Endothelial cell of umbilical vein (primary cell): ENCODE measurements at regions not wholly inside any gene's neighbourhood (a gene's known extent, or its start where the extent isn't known, plus 50 kb on each side); places are given as distances from the start of the nearest gene placed in this dataset.

Source experiments
- BruUV-seq: library from RNA; stranded (reverse); fragments of 400-500 nt; replicated peaks from 2 replicates; lab custom pipeline; 2021; lab: Mats Ljungman, UMichigan
- CTCF ChIA-PET: fragments of 300-600, 350-600 bp; sonication (Branson Sonifier 250); formaldehyde crosslinking; loops from one replicate; lab custom pipeline; 2021; ENCODE audit warnings: antibody characterized with exemption, inconsistent platforms; lab: Charles Lee
- POLR2A ChIA-PET: fragments of 300-600, 350-600 bp; sonication (Branson Sonifier 250); formaldehyde crosslinking; loops from one replicate; lab custom pipeline; 2021; ENCODE audit warnings: antibody characterized with exemption, inconsistent platforms; lab: Charles Lee
- DNase-seq: peaks from one replicate; pipeline ENCODE4 v3.0.0-alpha.2; 2011; ENCODE audit warnings: low read depth, low spot score
- FAIRE-seq: peaks from 2 replicates; lab custom pipeline; 2011; peaks lifted over from hg19 to GRCh38; lab: Jason Lieb, UNC
- H2AFZ ChIP-seq: 2 replicates; pipeline ENCODE4 v1.6.0; 2012; ENCODE audit warnings: low read depth, low read length, control low read depth, inconsistent platforms
- H3K27ac ChIP-seq: 2 replicates; pipeline ENCODE4 v1.5.1; 2011; ENCODE audit warnings: low read depth, mild to moderate bottlenecking, control low read depth, low read length, moderate library complexity; ENCODE audit not compliant: insufficient read depth
- H3K27me3 ChIP-seq, 2 experiments: 2 replicates each; pipeline versions ENCODE4 v1.6.0 to v1.6.1; 2011; ENCODE audit warnings: low read length in 2 of 2, mixed read lengths in 1 of 2; ENCODE audit not compliant: control insufficient read depth in 2 of 2, insufficient read depth in 2 of 2
- H3K36me3 ChIP-seq, 2 experiments: 2 replicates in 1 of 2; 3 replicates in 1 of 2; pipeline ENCODE4 v1.5.1; 2011; ENCODE audit warnings: low read length in 2 of 2, mild to moderate bottlenecking in 1 of 2, moderate library complexity in 1 of 2; ENCODE audit not compliant: control insufficient read depth in 2 of 2, insufficient read depth in 2 of 2; ENCODE audit errors: extremely low read depth in 1 of 2
- H3K4me1 ChIP-seq: 3 replicates; pipeline ENCODE4 v1.5.1; 2011; ENCODE audit warnings: mild to moderate bottlenecking, low read length; ENCODE audit not compliant: control insufficient read depth, insufficient read depth; ENCODE audit errors: extremely low read depth
- H3K4me2 ChIP-seq: 2 replicates; pipeline ENCODE4 v1.6.1; 2011; ENCODE audit warnings: low read length, control low read depth, mixed read lengths; ENCODE audit not compliant: insufficient read depth
- H3K4me3 ChIP-seq, 3 experiments: fragments of 200-600 bp in 1 of 3; sonication (generic), shearing (Covaris generic) in 1 of 3; replicated peaks in 1 of 3; 2 replicates each; pipeline ENCODE4 v1.5.1; 2011 to 2016; ENCODE audit warnings: control low read depth in 3 of 3, low read length in 3 of 3, mild to moderate bottlenecking in 2 of 3, inconsistent platforms in 1 of 3, low read depth in 1 of 3, moderate library complexity in 1 of 3; ENCODE audit not compliant: insufficient read depth in 1 of 3
- H3K79me2 ChIP-seq: 2 replicates; pipeline ENCODE4 v1.6.0; 2012; ENCODE audit warnings: low read length, inconsistent platforms; ENCODE audit not compliant: control insufficient read depth, insufficient read depth
- H3K9ac ChIP-seq: replicated peaks from 2 replicates; pipeline ENCODE3; 2011; ENCODE audit warnings: low read length, control low read depth; ENCODE audit not compliant: insufficient read depth; ENCODE audit errors: extremely low read depth
- H3K9me1 ChIP-seq: replicated peaks from 3 replicates; pipeline ENCODE4 v1.6.0; 2011; ENCODE audit warnings: mild to moderate bottlenecking, low read length; ENCODE audit not compliant: control insufficient read depth, insufficient read depth; ENCODE audit errors: extremely low read depth
- H3K9me3 ChIP-seq: replicated peaks from 2 replicates; pipeline ENCODE4 v1.5.1; 2012; ENCODE audit warnings: low read length, inconsistent platforms; ENCODE audit not compliant: control insufficient read depth, insufficient read depth
- H4K20me1 ChIP-seq: replicated peaks from 2 replicates; pipeline ENCODE3; 2011; ENCODE audit warnings: mild to moderate bottlenecking, low read length; ENCODE audit not compliant: control insufficient read depth, insufficient read depth; ENCODE audit errors: extremely low read depth
- EZH2 ChIP-seq: IDR thresholded peaks from 2 replicates; pipeline ENCODE4 v1.6.1; 2012; ENCODE audit warnings: borderline replicate concordance, low read depth, mild to moderate bottlenecking, moderate library complexity, low read length, inconsistent platforms; ENCODE audit not compliant: severe bottlenecking
- FOS ChIP-seq: IDR thresholded peaks from 2 replicates; pipeline ENCODE4 v1.6.1; 2011; ENCODE audit warnings: mild to moderate bottlenecking, low read length, moderate library complexity, borderline replicate concordance; ENCODE audit not compliant: insufficient read depth
- GATA2 ChIP-seq: IDR thresholded peaks from 2 replicates; pipeline ENCODE4 v1.7.0; 2011; ENCODE audit warnings: low read depth, mild to moderate bottlenecking, moderate library complexity, mixed read lengths, low read length; ENCODE audit not compliant: insufficient read length, insufficient read depth
- POLR2A ChIP-seq: IDR thresholded peaks from 2 replicates; pipeline ENCODE4 v1.6.1; 2012; ENCODE audit warnings: low read depth, mild to moderate bottlenecking, control low read depth, low read length
- POLR2AphosphoS5 ChIP-seq: IDR thresholded peaks from 2 replicates; pipeline ENCODE4 v1.6.1; 2012; ENCODE audit warnings: low read depth, mild to moderate bottlenecking, control low read depth, low read length, moderate library complexity; ENCODE audit not compliant: insufficient read depth
- dilution Hi-C: fragments of 300-500 bp; cut with MboI; formaldehyde crosslinking; loops from one replicate; pipeline ENCODE4 v1.15.0; 2019; ENCODE audit warnings: low sequenced_read_pairs; ENCODE audit not compliant: extremely low pct_ligation_motif_present
- intact Hi-C: fragments of 100-400 bp; cut with micrococcal nuclease; formaldehyde crosslinking; loops from one replicate; pipeline ENCODE4 v1.10.0; 2022
- TF ChIP-seq, protein P1 (sequence below), 2 donors: IDR thresholded peaks; 1 replicate in 1 of 2; 2 replicates in 1 of 2; pipeline ENCODE4 v1.5.1; 2011; ENCODE audit warnings: low read length in 2 of 2, mild to moderate bottlenecking in 2 of 2, moderate library complexity in 2 of 2, control low read depth in 1 of 2, inconsistent platforms in 1 of 2, low read depth in 1 of 2; ENCODE audit not compliant: insufficient read depth in 1 of 2; ENCODE audit errors: extremely low read depth in 1 of 2
- TF ChIP-seq, protein P2 (sequence below): IDR thresholded peaks from 2 replicates; pipeline ENCODE4 v1.6.1; 2011; ENCODE audit not compliant: insufficient read depth, insufficient read length

DNA sequence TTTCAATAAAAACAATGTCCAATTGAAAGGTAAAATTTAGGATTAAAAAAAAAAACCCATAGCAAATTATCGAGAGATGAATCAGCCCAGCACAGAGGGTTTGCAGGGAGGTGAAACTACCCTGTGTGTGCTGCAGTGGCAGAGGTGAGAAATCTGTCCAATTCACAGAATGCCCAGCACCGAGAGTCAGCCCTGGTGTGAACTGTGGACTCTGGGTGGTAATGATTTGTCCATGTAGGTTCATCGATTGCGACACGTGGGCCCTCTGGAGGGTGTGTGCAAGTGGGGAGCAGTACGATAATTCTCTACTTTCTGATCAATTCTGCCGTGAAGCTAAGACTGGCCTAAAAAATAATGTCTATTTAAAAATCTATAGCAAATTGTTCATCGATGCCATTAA lies 94.5 kb upstream of the PFKP start:
- FAIRE-seq (no peak), DNase-seq (no peak)
- Histone ChIP-seq H3K9me1 (no peaks in the 10 kb centered on the region), H3K27me3 (no peaks in the 10 kb centered on the region), H3K4me2 (no peak overlapping the region), H3K9ac (no peak overlapping the region), H4K20me1 (no peaks in the 10 kb centered on the region), H3K4me1 (no peaks in the 10 kb centered on the region), H3K36me3 (no peaks in the 10 kb centered on the region), H3K9me3 (no peaks in the 10 kb centered on the region), H2AFZ (no peak overlapping the region), H3K79me2 (no peaks in the 10 kb centered on the region), H3K4me3 (no peak overlapping the region), H3K27ac (no peak overlapping the region)
- TF ChIP-seq POLR2AphosphoS5: no peak
- TF ChIP-seq FOS: no peak
- TF ChIP-seq GATA2: no peak
- TF ChIP-seq, protein P1, sequence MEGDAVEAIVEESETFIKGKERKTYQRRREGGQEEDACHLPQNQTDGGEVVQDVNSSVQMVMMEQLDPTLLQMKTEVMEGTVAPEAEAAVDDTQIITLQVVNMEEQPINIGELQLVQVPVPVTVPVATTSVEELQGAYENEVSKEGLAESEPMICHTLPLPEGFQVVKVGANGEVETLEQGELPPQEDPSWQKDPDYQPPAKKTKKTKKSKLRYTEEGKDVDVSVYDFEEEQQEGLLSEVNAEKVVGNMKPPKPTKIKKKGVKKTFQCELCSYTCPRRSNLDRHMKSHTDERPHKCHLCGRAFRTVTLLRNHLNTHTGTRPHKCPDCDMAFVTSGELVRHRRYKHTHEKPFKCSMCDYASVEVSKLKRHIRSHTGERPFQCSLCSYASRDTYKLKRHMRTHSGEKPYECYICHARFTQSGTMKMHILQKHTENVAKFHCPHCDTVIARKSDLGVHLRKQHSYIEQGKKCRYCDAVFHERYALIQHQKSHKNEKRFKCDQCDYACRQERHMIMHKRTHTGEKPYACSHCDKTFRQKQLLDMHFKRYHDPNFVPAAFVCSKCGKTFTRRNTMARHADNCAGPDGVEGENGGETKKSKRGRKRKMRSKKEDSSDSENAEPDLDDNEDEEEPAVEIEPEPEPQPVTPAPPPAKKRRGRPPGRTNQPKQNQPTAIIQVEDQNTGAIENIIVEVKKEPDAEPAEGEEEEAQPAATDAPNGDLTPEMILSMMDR (IDR thresholded peaks at IDR 0.05; ENCODE audit: extremely low read depth in 1 of 2, insufficient read depth in 1 of 2, low read depth in 1 of 2, low read length in 2 of 2): no peak
- TF ChIP-seq EZH2: no peak
- TF ChIP-seq POLR2A: no peak
- TF ChIP-seq, protein P2, sequence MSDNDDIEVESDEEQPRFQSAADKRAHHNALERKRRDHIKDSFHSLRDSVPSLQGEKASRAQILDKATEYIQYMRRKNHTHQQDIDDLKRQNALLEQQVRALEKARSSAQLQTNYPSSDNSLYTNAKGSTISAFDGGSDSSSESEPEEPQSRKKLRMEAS: no peak
- intact Hi-C loops: no loop called here
- ChIA-PET POLR2A (no interaction called here), CTCF (interaction anchor here (1.3 to 4.1 kb wide), 2 partner anchors 13 to 45 kb away, joined by 4 to 17 read pairs; no protein-coding TSS in a partner anchor)
- BruUV-seq: no TSS peak
- dilution Hi-C loops: no loop called here
